Amygdala (tissue), 56 donors: ENCODE measurements at regions not wholly inside any gene's neighbourhood (a gene's known extent, or its start where the extent isn't known, plus 50 kb on each side); places are given as distances from the start of the nearest gene placed in this dataset.

Experiments used
- DNase-seq, 56 donors: peaks; one replicate each; lab custom pipeline; 2025; lab: John Stamatoyannopoulos, UW

DNA sequence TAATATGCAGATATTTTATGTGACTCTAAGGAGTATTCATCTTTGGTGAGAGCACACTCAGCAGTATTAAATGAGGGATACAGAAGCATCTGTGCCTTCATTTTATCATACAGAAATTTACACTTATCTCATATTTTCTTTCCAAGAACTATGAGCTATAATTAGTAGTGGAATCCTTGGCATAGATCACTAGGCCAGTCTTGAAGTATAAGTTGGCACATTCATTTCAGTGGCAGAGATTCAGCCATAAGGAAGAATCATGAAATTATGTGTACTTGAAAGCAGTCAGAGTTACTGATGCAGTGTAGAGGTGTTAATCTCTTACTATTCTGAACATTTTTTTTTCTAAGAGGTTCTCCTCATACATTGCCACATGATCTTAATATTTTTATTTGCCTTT is 393.6 kb upstream of the GOLIM4 start:
- DNase-seq: no peak

GRCh38 chr3:168485936-168486335 is 390.2 kb upstream of the GOLIM4 start:
- no peak for DNase-seq

DNA sequence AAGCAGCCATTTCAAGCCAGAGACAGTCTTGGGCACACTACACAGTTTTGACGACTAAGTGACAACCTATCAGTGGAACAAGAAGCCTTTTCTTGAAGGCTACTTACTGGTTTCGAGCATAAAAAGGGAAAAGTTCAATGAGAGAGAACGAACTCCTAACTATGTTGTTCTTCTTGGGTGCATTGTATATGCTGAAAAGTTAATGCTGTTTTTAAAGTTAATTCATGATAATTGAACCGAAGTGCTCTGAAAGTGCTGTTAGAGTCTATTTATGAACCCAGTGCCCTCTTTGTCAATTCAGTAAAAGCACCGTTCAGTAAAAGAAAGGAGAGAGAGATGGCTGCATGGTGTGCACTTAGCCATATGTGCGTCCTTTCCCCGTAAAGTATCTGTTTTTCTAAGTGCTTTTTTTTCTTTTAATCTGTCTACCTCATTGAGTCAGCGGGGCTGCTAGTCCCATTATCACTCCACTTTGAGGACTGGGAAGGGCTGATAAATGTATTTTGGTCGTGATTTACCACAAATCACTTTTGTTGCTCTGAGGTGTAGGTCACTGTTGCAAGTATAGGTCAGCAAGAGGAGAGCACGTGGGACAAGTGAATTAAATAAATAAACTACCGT is 380.7 kb upstream of the GOLIM4 start:
- no peak for DNase-seq

- DNase-seq: no peak
These were observed 380.0 kb upstream of the GOLIM4 start for GRCh38 chr3:168475704-168476103.

- no peak for DNase-seq
These were observed 377.7 kb upstream of the GOLIM4 start for GRCh38 chr3:168473334-168473890.

- DNase-seq: no peak
These were observed 377.1 kb upstream of the GOLIM4 start for GRCh38 chr3:168472783-168473182.

DNA sequence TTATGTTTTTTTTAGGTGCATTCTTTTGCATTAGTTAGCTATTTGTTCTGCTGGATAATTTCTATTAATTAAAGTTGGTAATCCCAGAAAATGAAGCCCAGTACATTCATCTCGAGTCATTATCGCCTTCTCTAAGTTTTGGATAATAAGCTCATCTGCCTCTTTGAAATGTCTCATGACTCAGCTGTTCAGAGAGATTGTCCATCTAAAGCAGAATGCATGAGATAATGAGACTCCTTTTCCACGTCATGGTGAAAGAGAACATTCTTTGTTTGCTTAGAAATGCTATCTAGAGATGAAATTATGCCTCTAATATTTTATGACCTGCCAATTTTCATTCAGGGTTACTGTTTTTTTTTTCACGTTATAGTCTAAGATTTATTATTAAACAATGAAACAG is 374.7 kb upstream of the GOLIM4 start:
- no peak for DNase-seq

- DNase-seq: no peak
These were observed 373.7 kb upstream of the GOLIM4 start for GRCh38 chr3:168469436-168469835.

DNA sequence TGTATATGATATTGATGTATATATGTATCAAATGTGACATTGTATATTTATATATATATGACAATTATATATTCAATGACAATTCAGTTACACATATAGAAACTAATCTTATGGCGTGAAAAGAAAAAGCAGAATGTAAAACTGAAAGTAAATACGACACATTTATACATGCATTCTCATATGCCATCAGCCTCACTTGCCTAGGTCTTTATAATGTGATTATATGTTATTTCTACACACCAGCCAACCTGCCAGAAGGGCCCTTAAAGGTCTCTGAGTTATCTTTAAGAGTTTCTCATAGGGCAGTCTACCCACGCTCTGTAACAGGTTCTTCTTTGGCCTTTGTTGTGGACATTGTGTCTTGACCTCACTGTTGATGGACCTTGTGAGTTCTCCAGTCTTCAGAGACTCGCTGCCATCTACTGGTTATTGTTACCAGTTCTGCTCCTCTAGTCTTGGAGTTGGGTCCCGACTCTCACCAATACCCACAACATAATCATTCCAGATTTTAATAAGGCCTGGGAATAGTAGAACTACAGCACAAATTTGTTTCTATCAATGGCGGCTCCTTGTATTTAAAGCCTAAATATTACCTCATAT is 371.5 kb upstream of the GOLIM4 start:
- peak in 19 of 56 donors; percentile 1 to 63 (median 12) for DNase-seq

DNA sequence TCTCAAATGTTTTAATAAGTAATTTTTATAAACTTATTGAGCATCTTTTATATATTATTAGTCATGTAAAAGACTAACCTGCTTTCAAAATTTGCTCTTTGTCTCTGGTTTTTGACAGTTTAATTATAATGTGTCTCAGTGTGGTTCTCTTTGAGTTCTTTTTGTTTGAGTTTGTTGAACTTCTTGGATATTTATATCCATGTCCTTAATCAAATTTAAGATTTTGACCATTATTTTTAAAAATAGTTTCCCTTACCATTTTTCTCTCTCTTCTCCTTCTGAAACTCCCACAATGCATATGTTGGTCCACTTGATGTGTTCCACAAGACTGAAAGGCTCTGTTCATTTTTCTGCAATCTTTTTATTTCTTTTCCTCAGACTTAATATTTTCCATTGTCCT is 366.1 kb upstream of the GOLIM4 start:
- no peak for DNase-seq

DNA sequence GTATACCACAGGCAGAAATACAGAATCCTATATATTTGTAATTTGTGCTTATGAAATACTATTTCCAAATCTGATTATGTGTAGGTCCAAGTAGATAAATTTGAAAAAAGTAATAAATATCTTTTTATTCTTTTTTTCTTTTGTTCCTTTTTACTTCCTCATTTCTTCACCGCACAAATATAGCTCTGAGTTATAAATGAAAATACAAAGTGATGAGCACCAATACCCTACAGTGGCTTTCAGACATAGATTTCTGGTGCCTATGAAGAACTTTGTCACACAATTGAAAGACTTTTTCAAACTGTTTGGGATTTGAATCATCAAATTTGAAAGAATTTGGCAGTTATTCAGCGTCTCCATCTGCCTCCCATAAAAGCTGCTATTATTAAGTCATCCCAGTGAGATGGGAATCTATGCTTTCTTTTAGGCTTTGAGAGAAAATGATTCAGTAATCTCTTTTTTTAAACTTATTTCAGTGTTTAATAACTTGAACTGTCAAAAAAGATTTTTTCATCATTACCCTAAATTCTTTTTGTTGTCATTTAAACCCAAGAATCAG is 363.6 kb upstream of the GOLIM4 start:
- DNase-seq: peak in 2 of 56 donors; percentile 1 to 2

DNA sequence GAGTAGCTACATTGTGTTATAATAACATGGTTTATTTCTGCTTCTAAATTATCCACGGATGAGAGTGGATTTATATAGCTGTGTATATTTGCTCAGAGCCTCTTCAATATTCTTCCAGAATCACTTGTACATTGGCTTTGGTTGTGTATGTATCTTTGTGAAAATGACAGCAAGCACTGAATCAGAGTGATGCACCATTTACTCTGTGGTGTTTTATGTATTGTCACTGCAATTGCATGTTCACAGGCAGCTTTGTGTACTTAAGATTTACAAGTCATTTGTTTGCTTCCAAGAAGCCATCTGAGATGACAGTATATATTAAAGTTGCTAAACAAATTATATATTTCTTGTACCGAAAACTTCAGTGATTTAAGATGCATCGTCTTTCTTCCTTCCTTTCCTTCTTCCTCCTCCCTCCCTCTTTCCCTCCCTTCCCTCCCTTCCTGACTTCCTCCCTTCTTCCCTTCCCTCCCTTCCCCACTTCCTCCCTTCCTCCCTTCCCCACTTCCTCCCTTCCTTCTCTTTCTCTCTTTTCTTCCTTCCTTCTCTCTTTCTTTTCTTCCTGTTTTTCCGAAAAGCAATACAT is 362.3 kb upstream of the GOLIM4 start:
- DNase-seq: no peak

- no peak for DNase-seq
These were observed 360.1 kb upstream of the GOLIM4 start for GRCh38 chr3:168455814-168456213.

DNA sequence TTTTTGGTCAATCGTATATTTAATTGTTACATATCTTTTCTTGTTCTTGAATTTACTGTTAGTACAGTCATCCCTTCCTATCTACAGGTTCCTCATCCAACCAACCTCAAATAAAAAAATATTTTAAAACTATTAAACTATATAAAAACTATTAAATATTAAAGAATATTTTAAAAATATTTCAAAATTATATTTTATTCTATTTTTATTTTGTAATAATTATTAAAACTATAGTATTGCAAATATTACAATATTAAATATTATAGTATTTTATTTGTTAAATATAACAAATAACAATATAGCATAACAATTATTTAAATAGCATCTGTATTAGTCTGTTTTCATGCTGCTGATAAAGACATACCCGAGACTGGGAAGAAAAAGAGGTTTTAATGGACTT is 357.9 kb upstream of the GOLIM4 start:
- no peak for DNase-seq

DNA sequence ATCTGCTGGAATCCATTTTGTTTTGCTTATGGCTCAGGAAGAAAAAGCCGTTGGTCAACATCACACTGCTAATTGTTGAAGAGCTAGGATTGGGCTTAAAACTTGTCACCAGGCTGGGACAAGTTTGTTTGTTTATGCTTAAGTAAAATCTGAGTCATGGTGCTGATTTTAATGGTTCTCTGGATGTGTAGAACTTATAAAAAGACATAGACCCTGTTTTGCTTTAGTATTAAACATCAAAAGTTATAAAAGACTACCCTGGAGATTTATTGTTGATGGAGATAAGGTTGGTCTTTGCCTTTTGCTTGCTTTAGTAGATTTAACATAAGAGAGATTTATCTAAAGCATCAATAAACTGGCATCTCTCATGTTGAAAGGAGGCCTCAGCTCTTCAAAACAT is 348.2 kb upstream of the GOLIM4 start:
- DNase-seq: no peak

GRCh38 chr3:168442502-168442901 is 346.8 kb upstream of the GOLIM4 start:
- no peak for DNase-seq

GRCh38 chr3:168436245-168436724 is 340.6 kb upstream of the GOLIM4 start:
- DNase-seq: no peak

GRCh38 chr3:168431491-168431890 is 335.8 kb upstream of the GOLIM4 start:
- DNase-seq: no peak

DNA sequence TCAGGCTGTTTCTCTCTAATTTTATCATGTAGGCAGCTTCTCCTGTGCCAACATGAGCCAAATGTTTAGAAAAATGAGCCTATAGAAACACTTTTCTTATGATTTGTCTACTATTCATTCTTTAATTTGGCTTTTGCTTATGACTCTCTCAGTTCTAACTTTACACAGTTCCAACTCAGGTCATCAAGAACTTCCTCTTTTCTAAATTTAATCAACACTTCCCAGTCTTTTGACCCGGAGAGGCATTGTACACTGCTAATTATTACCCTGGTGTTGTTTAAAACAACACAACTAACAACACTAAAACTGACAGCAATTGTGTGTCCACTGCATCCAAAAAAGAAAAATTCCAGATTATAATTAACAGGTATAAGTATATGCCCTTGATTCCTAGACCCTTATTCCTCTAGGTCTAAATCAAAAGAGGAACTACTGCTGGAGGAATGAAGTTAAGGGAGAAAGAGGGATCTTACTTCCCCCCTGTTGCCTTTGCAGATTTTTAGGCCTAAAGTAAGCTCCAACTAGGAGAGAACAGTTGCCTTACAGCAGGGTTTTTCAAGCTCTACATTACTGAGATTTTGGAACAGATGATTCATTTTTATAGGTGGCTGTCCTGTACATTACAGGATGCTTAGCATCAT is 332.2 kb upstream of the GOLIM4 start:
- DNase-seq: no peak

GRCh38 chr3:168427156-168427555 is 331.4 kb upstream of the GOLIM4 start:
- DNase-seq: no peak
